Activated T-cell treated with anti-CD3 and anti-CD28 coated beads, Interleukin-2, amount 50 U/mL, for 24 hours (primary cell): ENCODE measurements at regions not wholly inside any gene's neighbourhood (a gene's known extent, or its start where the extent isn't known, plus 50 kb on each side); places are given as distances from the start of the nearest gene placed in this dataset.
A peak's percentile ranks its signal among the peaks of the same experiment; 100 is the strongest.

Experiments used
- DNase-seq: peaks from one replicate; pipeline ENCODE4 v3.0.0-alpha.2; 2020
- H3K27ac Mint-ChIP-seq: 2 replicates; pipeline ENCODE4 v1.8.0; 2020; ENCODE audit warnings: mild to moderate bottlenecking, mixed read lengths
- H3K27me3 Mint-ChIP-seq: 2 replicates; pipeline ENCODE4 v1.8.0; 2020; ENCODE audit warnings: mixed read lengths
- H3K36me3 Mint-ChIP-seq: 2 replicates; pipeline ENCODE4 v1.8.0; 2020; ENCODE audit warnings: low read depth, mixed read lengths
- H3K4me1 Mint-ChIP-seq: 2 replicates; pipeline ENCODE4 v1.8.0; 2020; ENCODE audit warnings: low read depth, mixed read lengths
- H3K4me3 Mint-ChIP-seq: 2 replicates; pipeline ENCODE4 v1.8.0; 2020; ENCODE audit warnings: mild to moderate bottlenecking, moderate library complexity, mixed read lengths
- H3K9me3 Mint-ChIP-seq: 2 replicates; pipeline ENCODE4 v1.8.0; 2020; ENCODE audit warnings: mixed read lengths

DNA sequence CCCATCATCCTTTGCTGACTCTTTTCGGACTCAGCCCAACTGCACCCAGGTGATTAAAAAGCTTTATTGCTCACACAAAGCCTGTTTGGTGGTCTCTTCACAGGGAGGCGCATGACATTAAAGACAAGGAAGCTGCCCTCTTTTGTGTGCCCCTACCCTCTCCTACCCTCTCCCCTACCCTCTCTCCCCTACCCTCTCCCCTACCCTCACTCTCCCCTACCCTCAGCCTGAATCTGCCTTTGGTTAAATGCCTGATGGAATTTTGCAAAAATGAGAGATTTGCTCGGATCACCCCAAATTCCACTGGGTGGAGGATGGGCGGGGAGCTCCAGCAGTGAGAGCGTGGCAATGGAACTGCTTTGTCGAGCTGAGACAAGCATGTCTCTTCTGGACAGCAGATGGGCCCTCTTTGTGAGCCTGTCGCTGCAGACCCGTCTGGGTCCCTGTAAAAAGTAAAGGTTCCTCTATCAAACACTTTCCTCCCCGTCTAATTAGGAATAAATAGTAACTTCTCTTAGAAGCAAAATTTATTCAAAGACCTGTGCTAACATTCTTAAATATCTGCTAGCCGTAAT is 76.4 kb upstream of the MLN start:
- Mint-ChIP-seq H3K27me3 (no peaks in the 10 kb centered on the region), H3K4me3 (no peak overlapping the region), H3K36me3 (no peaks in the 10 kb centered on the region), H3K9me3 (no peaks in the 10 kb centered on the region), H3K4me1 (no peaks in the 10 kb centered on the region), H3K27ac (no peak overlapping the region)
- DNase-seq = no peak

DNA sequence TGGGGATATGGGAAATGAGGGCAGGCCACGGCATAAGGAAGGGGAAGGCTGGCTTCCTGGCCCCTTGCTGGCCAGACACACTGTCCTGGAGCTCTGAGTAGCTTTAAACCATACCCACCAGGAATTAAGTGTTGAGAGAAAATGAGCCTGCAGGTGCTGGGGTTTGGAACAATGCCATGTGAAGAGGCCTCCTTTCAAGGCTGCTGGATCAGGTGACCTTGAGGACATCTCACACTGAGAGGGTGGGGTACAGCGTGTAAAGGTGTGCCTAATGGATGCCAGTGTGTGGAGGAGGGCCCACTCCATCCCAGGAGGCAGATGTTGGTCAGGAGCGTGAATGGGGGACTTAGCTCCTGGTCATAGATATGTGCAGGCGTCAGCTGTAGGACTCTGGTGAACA is 74.8 kb upstream of the MLN start:
- Mint-ChIP-seq H3K27ac (no peak overlapping the region), H3K9me3 (no peaks in the 10 kb centered on the region), H3K36me3 (no peaks in the 10 kb centered on the region), H3K4me3 (no peak overlapping the region), H3K27me3 (no peaks in the 10 kb centered on the region), H3K4me1 (peaks cover 6% of the 10 kb centered on the region)
- DNase-seq = no peak

DNA sequence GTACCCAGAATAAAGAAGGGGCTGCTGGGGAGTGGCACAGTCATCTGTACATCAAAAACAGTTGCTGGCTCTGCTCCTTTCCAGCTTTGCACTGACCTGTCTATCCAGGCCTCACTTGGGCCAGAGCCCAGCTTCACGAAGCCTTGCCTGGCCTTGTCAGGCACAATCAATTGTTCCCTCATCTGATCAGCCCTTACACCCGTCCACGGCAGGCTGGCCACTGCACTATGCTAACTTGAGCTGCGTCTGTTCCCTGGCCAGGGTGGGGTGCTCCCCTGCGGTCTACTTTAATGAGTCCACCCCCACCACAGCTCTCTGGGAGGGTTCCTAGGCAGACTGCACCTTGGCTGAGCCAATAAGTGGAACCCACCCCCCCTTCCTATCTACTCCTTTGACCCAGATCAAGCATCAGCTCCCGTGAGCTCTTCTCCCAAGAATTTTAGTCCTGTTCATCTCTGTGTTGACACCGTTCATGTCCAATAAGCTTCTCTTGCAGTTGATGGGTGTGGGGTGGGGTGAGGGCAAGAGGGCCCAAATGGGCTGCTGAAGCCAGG is 74.3 kb upstream of the MLN start:
- Mint-ChIP-seq H3K9me3 (no peaks in the 10 kb centered on the region), H3K36me3 (no peaks in the 10 kb centered on the region), H3K27me3 (no peaks in the 10 kb centered on the region), H3K4me3 (no peak overlapping the region), H3K27ac (no peak overlapping the region), H3K4me1 (peaks cover 6% of the 10 kb centered on the region)
- no peak for DNase-seq

DNA sequence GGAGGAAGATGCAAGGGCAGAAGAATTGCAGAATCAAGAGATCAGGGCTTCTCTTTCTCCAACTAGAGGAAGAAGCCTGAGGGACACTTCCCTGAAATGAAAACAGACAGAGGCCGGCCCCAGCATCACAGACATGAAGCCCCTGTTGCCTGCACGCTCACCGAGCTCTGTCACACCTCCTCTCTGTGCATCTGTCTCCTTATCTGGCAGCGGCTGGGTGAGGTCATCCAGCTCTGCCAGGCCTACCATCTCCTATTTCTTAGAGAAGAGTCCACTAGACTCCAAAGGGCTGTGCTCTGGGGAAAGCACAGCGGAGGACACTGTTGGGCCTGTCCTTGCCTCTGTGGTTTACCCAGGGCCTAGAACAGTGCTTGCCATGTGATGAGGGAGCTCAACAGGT is 71.9 kb upstream of the MLN start:
- DNase-seq = no peak
- Mint-ChIP-seq H3K36me3 (no peaks in the 10 kb centered on the region), H3K27ac (no peak overlapping the region), H3K4me3 (no peak overlapping the region), H3K4me1 (peaks cover 6% of the 10 kb centered on the region), H3K27me3 (no peaks in the 10 kb centered on the region), H3K9me3 (no peaks in the 10 kb centered on the region)

DNA sequence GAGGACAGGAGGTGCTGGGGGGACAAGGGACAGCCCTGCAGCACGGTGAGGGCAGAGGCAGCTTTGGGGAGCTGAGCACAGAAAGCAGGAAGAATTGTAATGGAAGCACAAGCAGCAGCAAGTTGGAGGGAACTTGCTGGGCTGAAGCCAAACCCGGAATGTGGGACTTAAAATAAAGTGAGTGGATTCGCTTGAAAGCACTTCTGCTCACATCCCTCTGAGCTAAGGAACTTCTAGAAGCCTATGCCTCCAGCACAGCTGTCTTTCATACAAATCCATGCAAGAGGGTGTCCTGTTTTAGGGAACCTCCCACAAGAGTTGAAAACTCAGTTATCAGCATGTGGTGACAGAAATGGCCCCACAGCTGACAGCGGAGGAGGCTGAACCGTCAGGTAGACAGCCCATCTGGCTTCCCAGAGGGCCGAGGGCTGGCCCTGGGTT is 71.4 kb upstream of the MLN start:
- H3K36me3 Mint-ChIP-seq = no peaks in the 10 kb centered on the region
- no peak overlapping the region for H3K4me3 Mint-ChIP-seq
- DNase-seq = no peak
- H3K27me3 Mint-ChIP-seq = no peaks in the 10 kb centered on the region
- no peaks in the 10 kb centered on the region for H3K9me3 Mint-ChIP-seq
- peaks cover 6% of the 10 kb centered on the region for H3K4me1 Mint-ChIP-seq
- H3K27ac Mint-ChIP-seq = no peak overlapping the region

DNA sequence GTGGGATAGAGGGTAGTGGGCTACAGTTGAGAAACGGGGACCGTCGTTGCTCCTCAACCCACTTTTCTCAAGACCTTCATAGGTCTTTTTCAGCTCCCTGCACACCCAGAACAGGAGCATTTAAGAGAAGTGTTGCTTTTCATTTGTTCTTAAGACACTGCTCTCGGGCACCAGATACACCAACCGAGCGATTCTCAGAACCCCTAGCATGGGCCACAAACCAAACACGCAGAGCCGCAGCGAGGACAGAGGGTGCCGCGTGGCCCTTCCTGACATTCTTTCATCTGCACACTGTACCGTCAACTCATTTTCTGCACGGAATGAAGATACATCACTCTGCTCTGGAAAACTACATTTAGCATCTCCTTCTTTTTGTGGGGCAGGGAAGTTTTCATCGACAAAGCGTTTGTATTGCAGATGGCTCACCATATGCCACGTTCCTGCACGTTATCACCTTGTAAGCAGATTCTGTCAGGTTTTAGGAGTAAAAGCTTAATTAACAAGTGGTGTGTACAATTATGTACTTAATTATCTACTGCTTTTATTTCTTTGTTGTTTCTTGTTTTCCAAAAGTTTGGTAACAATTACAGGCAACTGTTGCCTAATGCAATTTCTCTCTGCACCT is 70.4 kb upstream of the MLN start:
- H3K36me3 Mint-ChIP-seq = no peaks in the 10 kb centered on the region
- H3K27ac Mint-ChIP-seq = no peak overlapping the region
- no peak for DNase-seq
- no peaks in the 10 kb centered on the region for H3K27me3 Mint-ChIP-seq
- H3K9me3 Mint-ChIP-seq = no peaks in the 10 kb centered on the region
- H3K4me1 Mint-ChIP-seq = peaks cover 6% of the 10 kb centered on the region
- H3K4me3 Mint-ChIP-seq = no peak overlapping the region

DNA sequence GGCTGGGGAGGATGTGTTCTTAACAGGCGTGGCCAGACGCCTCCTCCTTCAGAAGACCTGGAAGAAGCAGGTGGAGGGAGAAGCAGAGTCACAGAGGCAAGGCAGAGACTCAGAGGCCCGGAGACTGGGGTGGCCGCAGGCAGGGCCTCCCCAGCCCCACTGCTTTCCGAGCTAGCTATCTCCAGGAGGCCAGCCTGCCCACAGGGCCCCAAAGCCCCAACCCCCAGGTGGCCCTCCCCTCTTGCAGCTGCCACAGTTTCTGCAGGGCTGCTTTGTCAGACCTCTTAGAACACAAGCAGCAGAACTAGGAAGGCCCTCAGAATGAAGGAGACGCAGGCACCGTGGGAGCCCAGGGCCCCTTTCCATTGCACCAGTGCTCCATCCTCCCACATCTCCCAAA is 69.0 kb upstream of the MLN start:
- H3K27ac Mint-ChIP-seq = no peak overlapping the region
- H3K36me3 Mint-ChIP-seq = no peaks in the 10 kb centered on the region
- peaks cover 6% of the 10 kb centered on the region for H3K4me1 Mint-ChIP-seq
- H3K9me3 Mint-ChIP-seq = no peaks in the 10 kb centered on the region
- H3K4me3 Mint-ChIP-seq = no peak overlapping the region
- H3K27me3 Mint-ChIP-seq = no peaks in the 10 kb centered on the region
- no peak for DNase-seq

DNA sequence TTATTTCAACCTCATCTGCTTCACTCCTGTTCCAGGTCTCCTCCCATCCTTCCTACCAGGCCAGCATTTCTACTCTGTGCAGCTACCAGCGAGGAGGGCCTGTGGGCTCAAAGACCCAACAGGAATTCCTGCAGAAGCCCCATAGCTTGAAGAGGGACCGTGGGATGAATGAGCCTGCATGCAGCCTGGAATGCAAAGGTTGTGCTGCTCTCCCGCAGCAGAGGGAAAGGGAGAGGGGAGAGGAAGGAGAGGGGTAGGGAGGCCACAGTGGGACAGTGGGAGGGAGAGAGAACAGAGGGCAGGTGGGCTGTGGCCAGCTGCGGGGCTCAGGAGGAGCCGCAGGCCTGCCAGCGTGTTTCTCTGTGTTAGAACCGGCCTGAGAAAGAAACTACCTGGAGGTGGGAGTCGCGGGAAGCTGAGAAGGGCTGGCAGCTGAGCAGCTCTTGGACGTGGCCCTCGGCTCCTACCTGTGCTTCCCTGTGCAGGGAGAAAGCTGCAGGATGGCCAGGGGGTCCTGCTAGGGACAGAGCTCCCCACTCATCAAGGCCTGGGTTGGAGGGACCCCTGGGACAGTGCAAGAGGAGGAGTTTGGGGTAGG is 66.1 kb upstream of the MLN start:
- H3K36me3 Mint-ChIP-seq = no peaks in the 10 kb centered on the region
- H3K4me3 Mint-ChIP-seq = no peak overlapping the region
- H3K27me3 Mint-ChIP-seq = no peaks in the 10 kb centered on the region
- DNase-seq = no peak
- H3K27ac Mint-ChIP-seq = no peak overlapping the region
- peaks cover 5% of the 10 kb centered on the region for H3K4me1 Mint-ChIP-seq
- peaks cover 5% of the 10 kb centered on the region for H3K9me3 Mint-ChIP-seq

DNA sequence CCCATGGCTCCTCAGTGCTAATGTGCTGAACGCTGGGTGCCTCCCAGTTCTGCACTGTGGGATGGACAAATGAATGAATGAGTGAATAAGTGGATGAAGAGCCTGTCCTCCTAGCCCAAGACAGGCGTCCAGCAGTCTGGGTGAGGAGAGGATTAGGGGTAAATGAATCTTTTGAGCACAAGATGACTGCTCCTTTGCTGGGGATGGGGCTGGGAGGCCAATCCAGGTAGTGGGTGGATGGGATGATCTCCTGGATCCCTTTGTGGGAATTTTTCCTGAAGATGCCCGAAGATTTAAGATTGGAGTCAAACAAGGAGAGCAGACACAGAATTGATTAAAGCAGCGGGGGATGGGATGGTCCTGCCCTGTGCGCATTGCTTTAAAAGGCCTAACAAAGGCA is 65.3 kb upstream of the MLN start:
- H3K36me3 Mint-ChIP-seq = no peaks in the 10 kb centered on the region
- no peak overlapping the region for H3K4me3 Mint-ChIP-seq
- H3K9me3 Mint-ChIP-seq = peaks cover 5% of the 10 kb centered on the region
- no peaks in the 10 kb centered on the region for H3K27me3 Mint-ChIP-seq
- DNase-seq = no peak
- peaks cover 3% of the 10 kb centered on the region for H3K4me1 Mint-ChIP-seq
- no peak overlapping the region for H3K27ac Mint-ChIP-seq

DNA sequence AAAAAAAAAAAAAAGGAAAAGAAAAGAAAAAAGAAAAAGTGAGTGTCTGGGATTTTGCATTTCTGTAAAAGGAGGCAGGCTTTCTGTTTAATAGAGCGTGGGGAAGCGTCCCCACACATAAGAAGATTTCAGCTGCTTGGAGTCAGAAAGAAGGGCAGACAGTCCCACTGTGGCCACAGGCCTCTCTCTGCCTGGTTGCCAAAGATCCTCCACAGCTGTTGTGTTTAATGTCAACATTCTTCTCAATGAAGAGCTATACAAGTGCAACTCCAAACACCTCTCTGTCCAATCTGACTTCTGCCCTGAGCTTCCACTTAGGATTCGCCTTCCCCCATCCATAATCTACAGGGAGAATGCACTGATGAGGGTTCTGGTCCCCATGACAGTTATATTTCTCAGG is 64.3 kb upstream of the MLN start:
- H3K4me1 Mint-ChIP-seq = peaks cover 12% of the 10 kb centered on the region

DNA sequence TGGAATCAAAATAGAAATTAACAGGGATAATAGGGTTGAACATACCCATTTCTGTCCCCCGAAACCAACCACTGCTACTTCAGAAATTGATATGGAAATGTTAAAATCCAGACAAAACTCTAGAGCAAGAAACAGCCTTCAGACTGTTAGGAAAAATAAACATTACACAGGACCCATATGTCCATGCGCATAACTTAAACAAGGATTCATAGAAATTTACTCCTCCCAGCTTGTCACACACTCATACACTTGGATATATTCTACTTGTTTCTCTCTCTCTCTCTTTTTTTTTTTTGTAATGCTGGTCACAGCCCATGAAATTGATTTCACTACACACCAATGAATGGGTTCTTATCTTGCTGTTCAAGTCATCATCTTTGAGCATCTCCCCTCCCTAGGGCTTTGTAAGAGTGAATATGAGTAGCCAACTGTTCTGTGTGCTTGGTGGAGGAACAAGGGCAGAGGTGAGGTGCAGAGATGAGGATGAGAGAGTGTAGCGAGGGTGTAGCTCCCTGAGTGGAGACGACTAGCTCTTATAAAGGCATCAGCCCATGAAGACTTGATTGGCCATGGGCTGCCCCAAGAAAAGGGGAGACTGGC is 61.8 kb upstream of the MLN start:
- H3K36me3 Mint-ChIP-seq = no peaks in the 10 kb centered on the region
- H3K27ac Mint-ChIP-seq = no peak overlapping the region
- DNase-seq = no peak
- H3K4me1 Mint-ChIP-seq = peaks cover 29% of the 10 kb centered on the region
- H3K27me3 Mint-ChIP-seq = peaks cover 8% of the 10 kb centered on the region
- H3K4me3 Mint-ChIP-seq = no peak overlapping the region
- peaks cover 5% of the 10 kb centered on the region for H3K9me3 Mint-ChIP-seq

More for the DNA sequence above, 64.3 kb upstream of the MLN start:
- no peaks in the 10 kb centered on the region for H3K36me3 Mint-ChIP-seq
- H3K27ac Mint-ChIP-seq = no peak overlapping the region
- no peak overlapping the region for H3K4me3 Mint-ChIP-seq
- no peaks in the 10 kb centered on the region for H3K27me3 Mint-ChIP-seq
- H3K9me3 Mint-ChIP-seq = peaks cover 5% of the 10 kb centered on the region
- DNase-seq = no peak

DNA sequence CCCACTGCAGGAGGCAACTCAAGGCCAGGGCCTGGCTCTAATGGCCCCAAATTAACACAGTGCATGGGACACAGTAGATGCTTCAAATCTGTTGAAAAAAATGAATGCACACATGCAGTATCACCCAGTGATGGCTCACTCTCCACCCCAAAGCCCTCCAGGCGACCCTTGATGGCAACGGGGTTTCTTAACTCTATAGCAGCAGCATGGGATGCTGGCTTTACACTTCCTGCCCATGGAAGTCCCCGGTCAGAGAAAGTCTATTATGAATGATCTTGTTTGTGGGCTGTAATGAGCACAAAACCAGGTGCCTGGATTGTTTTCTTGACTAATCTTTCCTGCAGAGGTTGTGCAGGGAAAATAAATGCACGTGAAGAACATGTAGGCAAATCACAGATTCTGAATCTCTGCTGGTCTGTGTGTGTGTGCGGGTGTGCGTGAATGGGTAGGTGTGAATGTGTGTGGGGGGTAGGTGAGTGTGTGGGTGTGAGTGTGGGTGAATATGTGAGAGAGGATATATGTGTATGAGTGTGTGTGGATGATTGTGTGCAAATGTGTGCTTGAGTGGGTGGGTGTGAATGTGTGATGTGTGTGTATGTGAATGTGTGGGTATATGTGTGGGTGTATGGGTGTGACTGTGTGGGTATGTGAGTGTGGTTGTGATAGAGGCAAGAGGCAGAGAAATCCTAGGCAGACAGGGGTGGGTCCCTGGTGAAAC is 60.1 kb upstream of the MLN start:
- peaks cover 5% of the 10 kb centered on the region for H3K9me3 Mint-ChIP-seq
- H3K4me1 Mint-ChIP-seq = peaks cover 36% of the 10 kb centered on the region
- H3K27ac Mint-ChIP-seq = peak overlapping the region; percentile 3
- H3K27me3 Mint-ChIP-seq = peaks cover 13% of the 10 kb centered on the region
- no peak overlapping the region for H3K4me3 Mint-ChIP-seq
- H3K36me3 Mint-ChIP-seq = no peaks in the 10 kb centered on the region
- DNase-seq = no peak

DNA sequence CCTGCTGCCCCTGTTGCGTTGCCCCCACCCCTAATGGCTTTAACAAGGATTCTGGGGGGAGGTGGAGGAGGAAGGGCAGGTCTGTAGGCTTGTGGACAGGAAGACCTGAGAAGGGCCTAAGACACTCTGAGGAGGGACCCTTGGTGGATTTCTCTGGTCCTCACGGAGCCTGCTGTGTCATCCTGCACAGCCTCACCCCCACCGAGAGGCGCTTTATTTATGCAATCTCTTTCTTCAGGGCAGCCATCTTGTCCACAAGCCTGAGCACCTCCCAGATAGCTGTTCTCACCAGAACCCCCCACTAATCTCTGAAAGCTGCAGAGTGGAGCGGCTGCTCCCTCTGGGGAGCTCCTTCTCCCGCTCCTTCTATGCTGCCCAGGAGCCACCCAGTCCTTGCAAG is 59.3 kb upstream of the MLN start:
- Mint-ChIP-seq H3K4me1 (peaks cover 38% of the 10 kb centered on the region), H3K27ac (no peak overlapping the region), H3K4me3 (no peak overlapping the region), H3K27me3 (peaks cover 13% of the 10 kb centered on the region), H3K36me3 (no peaks in the 10 kb centered on the region), H3K9me3 (peaks cover 5% of the 10 kb centered on the region)
- DNase-seq = no peak

DNA sequence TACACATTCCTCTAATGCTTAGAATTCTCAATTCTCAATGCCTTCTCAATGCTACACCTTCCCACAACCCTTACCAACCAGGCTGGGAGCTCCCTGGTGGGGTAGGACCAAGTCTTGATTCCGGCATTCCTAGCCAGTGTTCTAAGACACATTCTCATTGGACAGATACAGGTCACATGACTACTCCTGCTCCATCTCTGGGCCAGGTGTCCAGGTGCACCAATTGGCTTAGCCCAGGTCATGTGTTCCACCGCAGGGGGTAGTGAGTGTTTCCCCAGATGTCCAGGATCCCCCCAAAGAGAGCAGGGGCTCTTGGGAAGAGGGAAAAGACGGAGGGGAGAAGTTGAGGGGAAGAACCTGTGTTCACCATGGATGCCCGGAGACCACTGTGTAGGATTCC is 58.7 kb upstream of the MLN start:
- peaks cover 13% of the 10 kb centered on the region for H3K27me3 Mint-ChIP-seq
- H3K9me3 Mint-ChIP-seq = peaks cover 5% of the 10 kb centered on the region
- peaks cover 43% of the 10 kb centered on the region for H3K4me1 Mint-ChIP-seq

More for the DNA sequence above, 58.7 kb upstream of the MLN start:
- DNase-seq = no peak
- Mint-ChIP-seq H3K36me3 (no peaks in the 10 kb centered on the region), H3K4me3 (no peak overlapping the region), H3K27ac (no peak overlapping the region)
